HG03064 (cell line): ENCODE measurements at regions not wholly inside any gene's neighbourhood (a gene's known extent, or its start where the extent isn't known, plus 50 kb on each side); places are given as distances from the start of the nearest gene placed in this dataset.
"Not testable (repeated sequence)": the region's sequence is repeated elsewhere in the genome, so short reads cannot be mapped to it uniquely, and the experiment has no call there.

Source experiments
- ATAC-seq: cut with Tn5 transposase; IDR thresholded peaks from one replicate; pipeline ENCODE4 v1.9.1; 2021; ENCODE audit warnings: low read depth; ENCODE audit not compliant: unreplicated experiment

GRCh38 chr3:3689601-3690375 is 109.4 kb upstream of the LRRN1 start:
- no peak for ATAC-seq

GRCh38 chr3:3686907-3687648 is 112.2 kb upstream of the LRRN1 start:
- no peak for ATAC-seq

- ATAC-seq, result no peak
These were observed 113.5 kb upstream of the LRRN1 start for GRCh38 chr3:3685721-3686120.

GRCh38 chr3:3683261-3683660 is 116.0 kb upstream of the LRRN1 start:
- ATAC-seq, result no peak

- no peak for ATAC-seq
These were observed 123.4 kb upstream of the LRRN1 start for GRCh38 chr3:3675801-3676200.

GRCh38 chr3:3675186-3675585 is 124.0 kb upstream of the LRRN1 start:
- no peak for ATAC-seq

- peak; percentile 93 for ATAC-seq
These were observed 132.6 kb upstream of the LRRN1 start for GRCh38 chr3:3666664-3667063.

GRCh38 chr3:3665961-3666640 is 133.1 kb upstream of the LRRN1 start:
- ATAC-seq, result peak; percentile 53

- no peak for ATAC-seq
These were observed 133.7 kb upstream of the LRRN1 start for GRCh38 chr3:3665546-3665945.

- ATAC-seq, result no peak
These were observed 134.3 kb upstream of the LRRN1 start for GRCh38 chr3:3664935-3665334.

GRCh38 chr3:3662610-3663009 is 136.6 kb upstream of the LRRN1 start:
- no peak for ATAC-seq

- no peak for ATAC-seq
These were observed 144.3 kb upstream of the LRRN1 start for GRCh38 chr3:3654916-3655315.

GRCh38 chr3:3648988-3649679 is 150.1 kb upstream of the LRRN1 start:
- ATAC-seq, result no peak

- ATAC-seq, result no peak
These were observed 152.3 kb upstream of the LRRN1 start for GRCh38 chr3:3646934-3647333.

GRCh38 chr3:3646103-3646844 is 153.0 kb upstream of the LRRN1 start:
- not testable (repeated sequence) for ATAC-seq

GRCh38 chr3:3641877-3642455 is 157.3 kb upstream of the LRRN1 start:
- no peak for ATAC-seq

GRCh38 chr3:3639078-3639477 is 160.2 kb upstream of the LRRN1 start:
- no peak for ATAC-seq

GRCh38 chr3:3636815-3637214 is 162.4 kb upstream of the LRRN1 start:
- no peak for ATAC-seq

- ATAC-seq, result no peak
These were observed 164.1 kb upstream of the LRRN1 start for GRCh38 chr3:3635109-3635508.

- no peak for ATAC-seq
These were observed 164.9 kb upstream of the LRRN1 start for GRCh38 chr3:3634326-3634725.
